A549 (cell line): ENCODE measurements at regions not wholly inside any gene's neighbourhood (a gene's known extent, or its start where the extent isn't known, plus 50 kb on each side); places are given as distances from the start of the nearest gene placed in this dataset.

Source experiments
- ATAC-seq, 2 experiments: fragments of 200-7000 bp in 1 of 2; fragments of >200 bp in 1 of 2; cut with Nextera tagmentation in 1 of 2; cut with Tn5 transposase in 1 of 2; 3 replicates each; pipeline versions ENCODE4 v1.8.0 to v1.9.1; 2018 to 2020; ENCODE audit warnings: mild to moderate bottlenecking in 1 of 2, moderate library complexity in 1 of 2
- CTCF ChIA-PET: fragments of 300-600 bp; sonication (Branson Sonifier 250); formaldehyde crosslinking; extraction: SDS; loops from one replicate; lab custom pipeline; 2021; ENCODE audit warnings: antibody characterized with exemption, inconsistent platforms; lab: Yijun Ruan, JAX
- POLR2A ChIA-PET: fragments of 350-600 bp; formaldehyde crosslinking; extraction: SDS; loops from one replicate; lab custom pipeline; 2021; ENCODE audit warnings: antibody characterized with exemption, inconsistent platforms; lab: Yijun Ruan, JAX
- DNase-seq, 2 experiments: peaks; one replicate each; pipeline versions ENCODE4 v3.0.0 to v3.0.0-alpha.2; 2011 to 2016; ENCODE audit warnings: low read depth in 1 of 2, low spot score in 1 of 2
- FAIRE-seq: peaks from 2 replicates; lab custom pipeline; 2011; peaks lifted over from hg19 to GRCh38; lab: Jason Lieb, UNC
- H3K27ac ChIP-seq, 2 experiments: fragments of >200 bp; sonication (Bioruptor Twin); formaldehyde crosslinking; 3 replicates each; pipeline ENCODE4 v1.5.1; 2016 to 2017
- H3K4me1 ChIP-seq: fragments of >200 bp; sonication (Bioruptor Twin); formaldehyde crosslinking; 3 replicates; pipeline ENCODE4 v1.6.1; 2016
- H3K4me2 ChIP-seq: fragments of >200 bp; sonication (Bioruptor Twin); formaldehyde crosslinking; 3 replicates; pipeline ENCODE4 v1.6.1; 2016
- H3K4me3 ChIP-seq: fragments of >200 bp; sonication (Bioruptor Twin); formaldehyde crosslinking; 3 replicates; pipeline ENCODE4 v1.5.1; 2016
- H3K9me3 ChIP-seq: fragments of >200 bp; sonication (Bioruptor Twin); formaldehyde crosslinking; 3 replicates; pipeline ENCODE4 v1.6.1; 2016
- CBX2 ChIP-seq: fragments of 200-600 bp; sonication (generic); IDR thresholded peaks from 2 replicates; pipeline ENCODE4 v1.6.1; 2016; ENCODE audit warnings: low read depth, mild to moderate bottlenecking, borderline replicate concordance
- CBX8 ChIP-seq: fragments of 200-600 bp; sonication (generic); IDR thresholded peaks from 2 replicates; pipeline ENCODE4 v1.6.1; 2016
- CHD2 ChIP-seq: fragments of 150-350 bp; IDR thresholded peaks from 2 replicates; pipeline ENCODE4 v1.6.1; 2014; ENCODE audit warnings: low read length; ENCODE audit not compliant: partially characterized antibody
- CHD4 ChIP-seq: fragments of 200-600 bp; sonication (generic); IDR thresholded peaks from 2 replicates; pipeline ENCODE4 v1.6.1; 2016; ENCODE audit warnings: antibody characterized with exemption, mild to moderate bottlenecking, borderline replicate concordance
- EHMT2 ChIP-seq: fragments of 200-600 bp; sonication (generic); IDR thresholded peaks from 2 replicates; pipeline ENCODE4 v1.6.1; 2016; ENCODE audit warnings: antibody characterized with exemption, low read depth, mild to moderate bottlenecking, moderate library complexity
- EP300 ChIP-seq, 2 experiments: fragments of >200 bp; sonication (Bioruptor Twin); formaldehyde crosslinking; IDR thresholded peaks; 2 replicates in 1 of 2; 3 replicates in 1 of 2; pipeline ENCODE4 v1.6.1; 2016 to 2017
- FOSL2 ChIP-seq, 2 experiments: fragments of 450-650 bp in 1 of 2; fragments of >200 bp in 1 of 2; sonication (Bioruptor Twin) in 1 of 2; formaldehyde crosslinking; IDR thresholded peaks; 2 replicates each; pipeline versions ENCODE4 v1.5.0 to v1.6.1; 2016 to 2020; ENCODE audit warnings: mild to moderate bottlenecking in 1 of 2, moderate library complexity in 1 of 2
- FOXS1 ChIP-seq: fragments of 250-450 bp; sonication (Bioruptor Pico); IDR thresholded peaks from 2 replicates; pipeline ENCODE4 v1.5.0; 2020; ENCODE audit warnings: mild to moderate bottlenecking, moderate library complexity
- HDAC2 ChIP-seq: fragments of 200-600 bp; sonication (generic); IDR thresholded peaks from 2 replicates; pipeline ENCODE4 v1.6.1; 2016
- HOXB13 ChIP-seq: fragments of 250-450 bp; sonication (Bioruptor Pico); IDR thresholded peaks from 2 replicates; pipeline ENCODE4 v1.5.0; 2020; ENCODE audit warnings: low read depth, mild to moderate bottlenecking, moderate library complexity
- JUN ChIP-seq, 2 experiments: fragments of >200 bp; sonication (Bioruptor Twin); formaldehyde crosslinking; IDR thresholded peaks; 2 replicates in 1 of 2; 3 replicates in 1 of 2; pipeline ENCODE4 v1.6.1; 2016 to 2017
- JUNB ChIP-seq: fragments of >200 bp; sonication (Bioruptor Twin); formaldehyde crosslinking; IDR thresholded peaks from 2 replicates; pipeline ENCODE4 v1.6.1; 2016
- KDM5A ChIP-seq: fragments of 200-600 bp; sonication (generic); IDR thresholded peaks from 2 replicates; pipeline ENCODE4 v1.6.1; 2016; ENCODE audit warnings: antibody characterized with exemption, mild to moderate bottlenecking
- MAFK ChIP-seq: fragments of 450-650 bp; IDR thresholded peaks from 2 replicates; pipeline ENCODE4 v1.6.1; 2014; ENCODE audit not compliant: partially characterized antibody
- MAX ChIP-seq: IDR thresholded peaks from 2 replicates; pipeline ENCODE4 v1.6.1; 2012
- MYC ChIP-seq: IDR thresholded peaks from 2 replicates; pipeline ENCODE4 v1.6.1; 2012; ENCODE audit warnings: mild to moderate bottlenecking, inconsistent platforms, low read length, improper control_type of control experiment, borderline replicate concordance
- NFE2L2 ChIP-seq: fragments of 150-350 bp; conservative IDR thresholded peaks from 2 replicates; pipeline ENCODE4 v1.6.1; 2014; ENCODE audit warnings: low read length
- NPAS2 ChIP-seq: fragments of 250-450 bp; sonication (Bioruptor Pico); IDR thresholded peaks from 2 replicates; pipeline ENCODE4 v1.8.0; 2022; ENCODE audit warnings: mild to moderate bottlenecking, moderate library complexity, borderline replicate concordance
- PBX3 ChIP-seq: IDR thresholded peaks from 2 replicates; pipeline ENCODE4 v1.6.1; 2012
- PHF8 ChIP-seq: fragments of 200-600 bp; sonication (generic); IDR thresholded peaks from 2 replicates; pipeline ENCODE4 v1.6.1; 2016; ENCODE audit warnings: low read depth, mild to moderate bottlenecking, antibody characterized with exemption, moderate library complexity, borderline replicate concordance
- POLR2AphosphoS2 ChIP-seq: conservative IDR thresholded peaks from 2 replicates; pipeline ENCODE4 v1.6.1; 2012; ENCODE audit warnings: low read length, improper control_type of control experiment, inconsistent platforms
- RCOR1 ChIP-seq: fragments of 150-350 bp; IDR thresholded peaks from 2 replicates; pipeline ENCODE4 v1.6.1; 2014; ENCODE audit warnings: antibody characterized with exemption, low read length, low read depth
- RFX5 ChIP-seq: fragments of 450-650 bp; IDR thresholded peaks from 2 replicates; pipeline ENCODE4 v1.7.1; 2014; ENCODE audit warnings: antibody characterized with exemption, mild to moderate bottlenecking, moderate library complexity
- RNF2 ChIP-seq: fragments of 200-600 bp; sonication (generic); IDR thresholded peaks from 2 replicates; pipeline ENCODE4 v1.6.1; 2016; ENCODE audit warnings: low read depth, mild to moderate bottlenecking, antibody characterized with exemption, moderate library complexity, borderline replicate concordance
- SMC3 ChIP-seq: fragments of >200 bp; sonication (Bioruptor Twin); formaldehyde crosslinking; IDR thresholded peaks from 3 replicates; pipeline ENCODE4 v1.6.1; 2018; ENCODE audit warnings: inconsistent platforms
- SREBF2 ChIP-seq: fragments of 450-650 bp; IDR thresholded peaks from 2 replicates; pipeline ENCODE4 v1.6.1; 2014; ENCODE audit warnings: mild to moderate bottlenecking, moderate library complexity
- ZC3H11A ChIP-seq: fragments of 450-650 bp; IDR thresholded peaks from 2 replicates; pipeline ENCODE4 v1.6.1; 2014; ENCODE audit warnings: antibody characterized with exemption, mild to moderate bottlenecking
- ZNF302 ChIP-seq: fragments of 250-450 bp; sonication (Bioruptor Pico); IDR thresholded peaks from 2 replicates; pipeline ENCODE4 v1.9.0; 2021; ENCODE audit warnings: inconsistent platforms, mild to moderate bottlenecking, moderate library complexity
- ZSCAN20 ChIP-seq: fragments of 250-450 bp; sonication (Bioruptor Pico); IDR thresholded peaks from 2 replicates; pipeline ENCODE4 v1.8.0; 2022; ENCODE audit warnings: mild to moderate bottlenecking, moderate library complexity
- WGBS: methylation state at CpG from one replicate; pipeline ENCODE4 v1.1.6; 2017; ENCODE audit errors: missing lambda C conversion rate; 5-methylcytosine and 5-hydroxymethylcytosine counted together
- TF ChIP-seq, protein P1 (sequence below): fragments of >200 bp; sonication (Bioruptor Twin); formaldehyde crosslinking; IDR thresholded peaks from 3 replicates; pipeline ENCODE4 v1.6.1; 2016
- TF ChIP-seq, protein P2 (sequence below): IDR thresholded peaks from 2 replicates; pipeline ENCODE4 v1.6.1; 2012; ENCODE audit warnings: low read depth, borderline replicate concordance
- TF ChIP-seq, protein P3 (sequence below): fragments of >200 bp; sonication (Bioruptor Twin); formaldehyde crosslinking; IDR thresholded peaks from 3 replicates; pipeline ENCODE4 v1.5.1; 2016

DNA sequence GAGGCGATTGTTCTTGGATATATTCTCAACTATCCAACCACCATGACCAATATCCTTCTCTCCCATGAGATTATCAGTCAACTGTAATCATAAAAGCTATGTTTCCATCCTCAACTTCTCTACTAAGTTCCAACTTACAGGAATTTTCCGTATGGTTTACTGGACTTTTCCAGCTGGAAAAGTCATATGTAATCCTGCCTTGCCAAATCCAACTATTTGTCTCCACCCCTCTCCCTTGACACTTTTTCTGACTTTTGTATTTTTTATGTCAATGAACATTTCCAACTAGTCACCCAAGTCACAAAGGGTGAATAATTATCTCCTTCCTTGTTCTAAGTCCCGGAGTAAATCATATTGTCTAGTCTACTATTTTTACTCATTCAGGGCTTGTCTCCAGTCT, 293.1 kb downstream of the USP25 start:
- no peak for ATAC-seq
- Histone ChIP-seq H3K9me3 (no peaks in the 10 kb centered on the region), H3K4me2 (no peak overlapping the region), H3K4me1 (no peaks in the 10 kb centered on the region), H3K27ac (no peak overlapping the region), H3K4me3 (no peak overlapping the region)
- ChIA-PET POLR2A (no interaction called here), CTCF (no interaction called here)
- FAIRE-seq = no peak
- WGBS = 37% methylated on average over 3 of the region's 3 CpGs
- no peak for TF ChIP-seq ZC3H11A
- TF ChIP-seq HOXB13 (CRISPR knock-in tag) = no peak
- TF ChIP-seq NPAS2 (CRISPR knock-in tag) = no peak
- no peak for TF ChIP-seq KDM5A
- no peak for TF ChIP-seq CBX8
- no peak for TF ChIP-seq CBX2
- TF ChIP-seq, protein P1, sequence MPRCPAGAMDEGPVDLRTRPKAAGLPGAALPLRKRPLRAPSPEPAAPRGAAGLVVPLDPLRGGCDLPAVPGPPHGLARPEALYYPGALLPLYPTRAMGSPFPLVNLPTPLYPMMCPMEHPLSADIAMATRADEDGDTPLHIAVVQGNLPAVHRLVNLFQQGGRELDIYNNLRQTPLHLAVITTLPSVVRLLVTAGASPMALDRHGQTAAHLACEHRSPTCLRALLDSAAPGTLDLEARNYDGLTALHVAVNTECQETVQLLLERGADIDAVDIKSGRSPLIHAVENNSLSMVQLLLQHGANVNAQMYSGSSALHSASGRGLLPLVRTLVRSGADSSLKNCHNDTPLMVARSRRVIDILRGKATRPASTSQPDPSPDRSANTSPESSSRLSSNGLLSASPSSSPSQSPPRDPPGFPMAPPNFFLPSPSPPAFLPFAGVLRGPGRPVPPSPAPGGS = no peak
- no peak for TF ChIP-seq POLR2AphosphoS2
- TF ChIP-seq CHD4 = no peak
- no peak for TF ChIP-seq NFE2L2
- no peak for TF ChIP-seq PHF8
- TF ChIP-seq, protein P2, sequence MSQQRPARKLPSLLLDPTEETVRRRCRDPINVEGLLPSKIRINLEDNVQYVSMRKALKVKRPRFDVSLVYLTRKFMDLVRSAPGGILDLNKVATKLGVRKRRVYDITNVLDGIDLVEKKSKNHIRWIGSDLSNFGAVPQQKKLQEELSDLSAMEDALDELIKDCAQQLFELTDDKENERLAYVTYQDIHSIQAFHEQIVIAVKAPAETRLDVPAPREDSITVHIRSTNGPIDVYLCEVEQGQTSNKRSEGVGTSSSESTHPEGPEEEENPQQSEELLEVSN = no peak
- no peak for TF ChIP-seq RNF2
- no peak for TF ChIP-seq PBX3
- no peak for TF ChIP-seq SREBF2
- TF ChIP-seq JUNB = no peak
- TF ChIP-seq, protein P3, sequence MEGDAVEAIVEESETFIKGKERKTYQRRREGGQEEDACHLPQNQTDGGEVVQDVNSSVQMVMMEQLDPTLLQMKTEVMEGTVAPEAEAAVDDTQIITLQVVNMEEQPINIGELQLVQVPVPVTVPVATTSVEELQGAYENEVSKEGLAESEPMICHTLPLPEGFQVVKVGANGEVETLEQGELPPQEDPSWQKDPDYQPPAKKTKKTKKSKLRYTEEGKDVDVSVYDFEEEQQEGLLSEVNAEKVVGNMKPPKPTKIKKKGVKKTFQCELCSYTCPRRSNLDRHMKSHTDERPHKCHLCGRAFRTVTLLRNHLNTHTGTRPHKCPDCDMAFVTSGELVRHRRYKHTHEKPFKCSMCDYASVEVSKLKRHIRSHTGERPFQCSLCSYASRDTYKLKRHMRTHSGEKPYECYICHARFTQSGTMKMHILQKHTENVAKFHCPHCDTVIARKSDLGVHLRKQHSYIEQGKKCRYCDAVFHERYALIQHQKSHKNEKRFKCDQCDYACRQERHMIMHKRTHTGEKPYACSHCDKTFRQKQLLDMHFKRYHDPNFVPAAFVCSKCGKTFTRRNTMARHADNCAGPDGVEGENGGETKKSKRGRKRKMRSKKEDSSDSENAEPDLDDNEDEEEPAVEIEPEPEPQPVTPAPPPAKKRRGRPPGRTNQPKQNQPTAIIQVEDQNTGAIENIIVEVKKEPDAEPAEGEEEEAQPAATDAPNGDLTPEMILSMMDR = no peak
- no peak for DNase-seq

DNA sequence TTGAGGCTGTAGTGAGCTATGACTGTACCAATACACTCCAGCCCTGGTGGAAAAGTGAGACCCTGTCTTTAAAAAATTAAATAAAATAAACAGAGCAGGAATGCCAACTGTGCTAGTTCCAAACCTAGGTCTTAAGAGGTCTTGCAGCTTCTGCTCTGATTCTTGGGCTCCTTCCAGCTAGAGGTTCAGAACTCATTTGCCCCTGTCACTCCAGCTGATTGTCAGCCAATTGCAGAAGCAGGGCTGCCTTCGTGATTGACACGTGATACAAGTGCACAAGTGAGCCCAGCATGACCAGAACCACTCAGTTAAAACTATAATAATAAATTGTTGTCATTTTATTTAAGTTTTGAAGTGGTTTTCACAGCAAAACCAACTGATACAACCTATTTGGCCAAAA, 298.4 kb downstream of the USP25 start:
- WGBS = 72% methylated on average over 2 of the region's 2 CpGs
- no peak for FAIRE-seq
- H3K9me3 ChIP-seq = no peaks in the 10 kb centered on the region
- no peak overlapping the region for H3K27ac ChIP-seq
- H3K4me1 ChIP-seq = no peaks in the 10 kb centered on the region
- CTCF ChIA-PET = no interaction called here
- no peak overlapping the region for H3K4me2 ChIP-seq
- POLR2A ChIA-PET = no interaction called here
- TF ChIP-seq CHD4 (no peak), SMC3 (no peak), RFX5 (no peak), KDM5A (no peak), EHMT2 (no peak), EP300 (IDR thresholded peaks at IDR 0.05) (no peak), MAFK (no peak), CHD2 (no peak), JUN (IDR thresholded peaks at IDR 0.05) (no peak), FOXS1 (CRISPR knock-in tag) (no peak), ZSCAN20 (CRISPR knock-in tag) (no peak), RCOR1 (no peak), MAX (no peak), MYC (no peak), FOSL2 (IDR thresholded peaks at IDR 0.05) (no peak), FOSL2 (CRISPR knock-in tag; IDR thresholded peaks at IDR 0.05) (no peak), ZNF302 (CRISPR knock-in tag) (no peak), HDAC2 (no peak), HOXB13 (CRISPR knock-in tag) (no peak), PHF8 (no peak)
- TF ChIP-seq, protein P3 = no peak
- TF ChIP-seq, all 56 proteins: peak for 0
- DNase-seq = no peak
- no peak for ATAC-seq
- no peak overlapping the region for H3K4me3 ChIP-seq
